HK-2 (cell line): ENCODE measurements at regions not wholly inside any gene's neighbourhood (a gene's known extent, or its start where the extent isn't known, plus 50 kb on each side); places are given as distances from the start of the nearest gene placed in this dataset.
"Not testable (repeated sequence)": the region's sequence is repeated elsewhere in the genome, so short reads cannot be mapped to it uniquely, and the experiment has no call there.

Experiments
- DNase-seq: peaks from one replicate; pipeline ENCODE4 v3.0.0-alpha.2; 2018; ENCODE audit not compliant: unreplicated experiment

DNA sequence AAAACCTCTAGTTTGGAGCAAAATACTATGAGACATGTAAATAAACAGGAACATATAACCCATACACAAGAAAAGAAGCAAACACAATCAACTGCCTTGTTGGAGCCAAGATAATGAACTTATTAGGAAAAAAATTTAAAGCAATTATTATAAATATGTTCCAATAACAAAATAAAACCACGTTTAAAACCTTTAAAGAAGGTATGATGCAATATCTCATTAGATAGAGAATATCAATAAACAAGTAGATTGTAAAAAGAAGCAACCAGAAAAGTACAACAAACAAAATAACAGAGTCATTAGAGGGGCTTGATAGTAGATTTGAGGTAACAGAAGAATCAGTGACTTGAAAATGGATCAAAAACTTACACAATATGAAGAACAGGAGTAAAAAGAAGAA lies 327.0 kb upstream of the PCDH9 start:
- no peak for DNase-seq

GRCh38 chr13:67554746-67555452 lies 324.8 kb upstream of the PCDH9 start:
- DNase-seq: no peak

- no peak for DNase-seq
These were observed 324.1 kb upstream of the PCDH9 start for GRCh38 chr13:67554286-67554685.

DNA sequence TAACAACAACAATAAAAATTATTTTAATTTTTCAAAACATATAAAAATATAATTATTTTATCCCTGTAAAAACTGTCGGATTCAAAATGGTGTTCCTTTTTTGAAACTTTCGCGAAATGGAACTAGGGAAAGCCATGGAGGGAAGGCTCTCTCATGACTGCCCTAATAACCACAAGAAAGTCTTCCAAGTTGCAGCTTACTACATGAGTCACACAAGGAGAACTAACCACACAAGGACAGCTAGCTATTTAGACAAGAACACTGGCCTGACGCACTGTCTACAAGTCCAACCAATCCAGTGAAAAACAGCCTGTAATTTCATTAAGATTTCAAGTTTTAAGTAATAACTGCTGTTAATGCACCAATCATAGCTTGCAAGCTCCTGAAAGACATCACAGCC lies 319.2 kb upstream of the PCDH9 start:
- DNase-seq: no peak

GRCh38 chr13:67538906-67539305 lies 308.8 kb upstream of the PCDH9 start:
- DNase-seq: no peak

DNA sequence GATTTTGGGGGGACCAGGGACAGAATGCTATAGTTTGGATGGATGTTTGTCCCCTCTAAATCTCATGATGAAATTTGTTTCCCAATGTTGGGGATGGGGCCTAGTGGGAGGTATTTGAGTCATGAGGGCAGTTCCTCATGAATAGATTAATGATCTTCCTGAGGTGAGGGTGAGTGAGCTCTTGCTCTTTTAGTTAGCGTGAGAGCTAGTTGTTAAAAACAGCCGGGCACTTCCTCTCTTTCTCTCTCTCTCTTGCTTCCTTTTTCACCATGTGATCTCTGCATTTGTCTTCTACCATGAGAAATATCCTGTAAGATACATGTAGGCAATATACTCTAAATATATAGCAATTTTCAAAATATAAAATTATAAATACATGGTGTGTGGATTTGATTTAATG lies 290.8 kb upstream of the PCDH9 start:
- DNase-seq: no peak

- DNase-seq: no peak
These were observed 289.2 kb upstream of the PCDH9 start for GRCh38 chr13:67519356-67519755.

DNA sequence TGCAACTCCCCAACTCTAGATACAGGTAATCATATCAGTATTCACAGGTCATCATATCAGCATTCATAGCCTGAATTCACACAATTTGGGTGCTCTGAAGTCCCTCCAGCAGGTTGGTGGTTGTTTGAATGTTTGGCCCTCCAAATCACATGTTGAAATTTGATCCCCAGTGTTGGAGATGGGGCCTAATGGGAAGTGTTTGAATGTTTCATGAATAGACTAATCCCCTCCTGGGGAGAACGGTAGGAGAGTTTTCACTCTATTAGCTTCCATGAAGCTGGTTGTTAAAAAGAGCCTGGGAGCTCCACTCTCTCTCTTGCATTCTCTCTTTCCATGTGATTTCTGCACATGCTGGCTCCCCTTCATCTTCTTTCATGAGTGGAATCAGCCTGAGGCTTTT lies 288.6 kb upstream of the PCDH9 start:
- DNase-seq: no peak

DNA sequence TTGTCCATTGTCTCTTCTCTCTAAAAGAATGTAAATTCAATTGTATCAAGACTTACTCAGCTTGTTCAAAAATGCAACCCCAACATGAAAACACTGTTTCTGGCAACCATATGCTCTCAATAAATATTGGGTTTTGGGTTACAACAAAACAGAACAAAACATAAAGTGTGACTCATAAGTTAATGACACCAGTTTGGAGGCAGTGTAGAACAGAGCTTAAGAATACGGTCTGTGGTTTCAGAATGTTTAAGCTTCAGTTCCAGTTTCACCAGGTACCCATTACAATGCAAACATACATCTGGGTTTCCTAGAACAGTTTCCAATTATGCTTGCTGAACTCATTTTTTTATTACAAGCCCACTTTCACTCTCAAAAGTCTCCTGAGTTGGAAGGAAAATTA lies 285.8 kb upstream of the PCDH9 start:
- DNase-seq: no peak

DNA sequence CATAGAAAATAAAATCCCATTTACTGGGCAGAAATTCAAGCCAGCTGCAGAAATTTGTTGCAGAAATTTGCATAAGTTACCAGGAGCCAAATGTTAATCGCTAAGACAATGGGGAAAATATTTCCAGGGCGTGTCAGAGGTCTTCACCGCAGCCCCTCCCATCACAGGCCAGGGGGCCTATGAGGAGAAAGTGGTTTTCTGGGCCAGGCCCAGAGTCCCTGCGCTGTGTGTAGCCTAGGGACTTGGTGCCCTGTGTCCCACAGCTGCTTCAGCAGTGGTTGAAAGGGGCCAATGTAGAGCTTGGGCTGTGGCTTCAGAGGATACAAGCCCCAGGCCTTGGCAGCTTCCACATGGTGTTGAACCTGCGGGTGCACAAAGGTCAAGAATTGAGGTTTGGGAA lies 278.9 kb upstream of the PCDH9 start:
- DNase-seq: no peak

DNA sequence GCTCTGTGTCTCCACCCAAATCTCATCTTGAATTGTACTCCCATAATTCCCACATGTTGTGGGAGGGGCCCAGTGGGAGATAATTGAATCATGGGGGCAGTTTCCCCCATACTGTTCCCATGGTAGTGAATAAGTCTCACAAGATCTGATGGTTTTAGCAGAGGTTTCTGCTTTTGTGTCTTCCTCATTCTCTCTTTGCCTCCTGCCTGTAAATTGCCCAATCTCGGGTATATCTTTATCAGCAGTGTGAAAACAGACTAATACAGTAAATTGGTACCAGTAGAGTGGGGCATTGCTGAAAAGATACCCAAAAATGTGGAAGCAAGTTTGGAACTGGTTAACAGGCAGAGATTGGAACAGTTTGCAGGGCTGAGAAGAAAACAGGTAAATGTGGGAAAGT lies 278.1 kb upstream of the PCDH9 start:
- not testable (repeated sequence) for DNase-seq

DNA sequence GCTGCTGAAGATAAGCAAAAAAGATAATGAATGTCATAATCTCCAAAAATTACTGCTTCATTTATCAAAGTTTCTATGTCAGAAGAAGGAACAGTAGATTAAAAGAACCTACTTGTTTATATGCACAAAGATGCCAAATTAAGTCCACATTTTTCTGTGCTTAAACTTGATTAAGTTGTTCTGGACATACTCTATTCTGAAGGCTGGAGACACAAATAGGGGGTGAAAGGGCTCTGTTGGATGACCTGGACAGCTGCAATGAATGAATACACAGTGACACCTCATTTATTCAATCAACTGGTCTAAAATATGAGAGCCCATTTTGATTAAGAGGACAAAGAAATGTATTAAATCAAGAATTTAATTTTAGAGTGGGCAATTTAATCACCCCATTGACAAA lies 276.3 kb upstream of the PCDH9 start:
- DNase-seq: no peak

DNA sequence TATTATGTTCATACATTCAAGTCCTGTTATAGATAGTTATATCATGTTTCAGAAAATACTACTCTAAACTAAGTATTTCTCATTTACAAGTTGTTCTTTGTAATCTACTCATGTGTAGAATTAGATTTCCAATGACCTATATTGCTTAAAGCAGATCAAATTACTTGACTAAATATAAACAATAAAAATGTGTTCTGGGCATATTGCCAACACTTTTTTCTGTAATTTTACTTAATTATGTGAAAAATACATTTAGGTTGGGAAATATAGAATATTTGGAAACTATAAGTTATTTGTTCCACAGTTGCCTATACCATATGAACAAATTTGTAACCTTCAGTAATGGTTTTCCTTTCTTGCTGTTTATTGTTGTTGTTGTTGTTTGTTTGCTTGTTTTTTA lies 275.2 kb upstream of the PCDH9 start:
- no peak for DNase-seq

DNA sequence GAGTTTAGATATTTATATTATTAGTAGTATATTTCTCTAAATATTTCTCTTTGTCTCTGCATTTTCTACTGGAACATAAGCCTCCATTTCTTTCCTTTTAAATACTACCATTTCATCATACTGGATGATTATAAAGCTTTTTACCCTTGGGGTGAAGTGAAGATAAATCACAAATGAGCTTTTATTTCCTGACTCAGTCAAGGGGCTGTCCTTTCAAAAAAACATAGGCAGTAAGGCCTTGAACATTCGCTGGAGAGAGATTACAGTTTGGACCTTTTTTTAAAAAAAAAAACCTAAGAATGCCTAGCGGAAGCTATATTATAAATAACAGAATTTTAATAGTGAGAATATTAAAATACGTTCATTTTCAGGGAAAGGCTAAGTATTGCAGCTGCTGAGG lies 268.8 kb upstream of the PCDH9 start:
- no peak for DNase-seq

- DNase-seq: no peak
These were observed 263.7 kb upstream of the PCDH9 start for GRCh38 chr13:67493835-67494234.

DNA sequence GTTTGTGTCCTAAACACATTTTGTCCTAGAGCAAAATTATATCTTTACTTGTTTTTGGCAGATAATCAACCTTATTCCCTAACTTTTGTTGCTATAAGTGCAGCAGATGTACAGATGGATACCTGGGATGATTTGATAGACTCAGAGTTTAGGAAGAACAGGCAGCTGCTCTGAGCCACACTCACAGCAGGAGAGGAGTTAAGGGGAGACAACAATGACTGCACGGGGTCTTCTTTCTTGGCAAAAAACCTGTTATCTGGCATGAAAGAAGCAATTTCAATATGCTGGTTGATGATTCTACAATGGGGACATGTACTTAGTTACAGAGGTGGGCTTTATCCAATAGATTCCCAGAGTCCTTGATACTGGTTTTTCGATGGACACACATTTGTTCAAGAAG lies 258.9 kb upstream of the PCDH9 start:
- DNase-seq: no peak

GRCh38 chr13:67481445-67481844 lies 251.3 kb upstream of the PCDH9 start:
- DNase-seq: no peak

DNA sequence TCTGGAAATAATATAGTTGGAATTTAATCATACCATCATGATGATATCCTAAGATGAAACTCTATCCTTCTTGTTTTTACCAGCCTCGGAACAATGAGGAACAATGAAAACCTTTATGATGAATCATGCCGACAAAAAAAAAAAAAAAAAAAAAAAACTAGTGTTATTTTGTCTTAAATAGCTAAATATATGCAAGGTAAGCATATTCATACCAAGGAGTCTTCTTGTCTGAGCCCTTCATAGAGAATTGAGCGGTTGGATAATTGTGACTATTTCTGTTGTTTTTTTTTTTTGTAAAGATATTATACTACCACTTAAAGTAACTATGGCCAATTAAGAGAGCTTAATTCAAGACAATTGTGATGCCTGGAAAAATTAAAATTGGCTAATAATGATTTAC lies 244.0 kb upstream of the PCDH9 start:
- DNase-seq: no peak

DNA sequence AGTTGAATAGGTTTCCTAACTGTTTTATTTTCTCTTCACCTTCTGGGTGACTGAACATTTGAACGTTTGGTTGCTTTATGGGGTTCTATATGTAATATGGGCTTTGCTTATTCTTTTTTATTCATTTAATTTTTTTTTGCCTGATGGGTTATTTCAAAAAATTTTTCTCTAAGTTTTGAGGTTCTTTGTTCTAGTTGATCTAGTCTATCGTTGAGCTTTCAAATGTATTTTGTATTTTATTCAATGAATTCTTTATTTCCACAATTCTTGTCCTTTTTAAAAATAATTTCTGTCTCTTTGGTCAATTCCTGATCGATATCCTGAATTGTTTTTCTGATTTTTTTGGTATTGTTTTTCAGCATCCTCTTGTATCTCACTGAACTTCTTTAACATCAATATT lies 239.5 kb upstream of the PCDH9 start:
- DNase-seq: no peak

- DNase-seq: no peak
These were observed 236.4 kb upstream of the PCDH9 start for GRCh38 chr13:67466569-67466968.

- DNase-seq: no peak
These were observed 234.0 kb upstream of the PCDH9 start for GRCh38 chr13:67464154-67464553.

- DNase-seq: no peak
These were observed 232.0 kb upstream of the PCDH9 start for GRCh38 chr13:67462098-67462497.

GRCh38 chr13:67452526-67452925 lies 222.4 kb upstream of the PCDH9 start:
- not testable (repeated sequence) for DNase-seq

DNA sequence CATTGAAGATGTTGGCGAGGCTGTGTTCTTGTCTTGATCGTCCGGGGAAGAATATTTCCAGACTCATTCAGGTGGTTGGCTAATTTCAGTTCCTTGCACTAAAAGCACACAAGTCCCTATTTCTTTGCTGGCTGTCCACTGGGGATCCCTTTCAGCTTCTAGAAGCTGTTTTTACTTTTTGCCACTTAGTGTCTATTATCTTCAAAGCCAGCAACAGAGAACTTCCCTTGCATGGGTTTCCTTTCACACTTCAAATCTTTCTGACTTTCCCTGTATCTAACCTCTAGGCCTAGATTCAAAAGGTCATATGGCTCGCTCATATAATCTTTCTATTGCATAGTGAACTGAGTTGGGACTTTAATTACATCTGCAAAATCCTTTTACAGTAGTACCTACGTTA lies 215.3 kb upstream of the PCDH9 start:
- DNase-seq: no peak
